ENCODE measurements at regions not wholly inside any gene's neighbourhood (a gene's known extent, or its start where the extent isn't known, plus 50 kb on each side); places are given as distances from the start of the nearest gene placed in this dataset.
"Not testable (repeated sequence)": the region's sequence is repeated elsewhere in the genome, so short reads cannot be mapped to it uniquely, and the experiment has no call there.

DNA sequence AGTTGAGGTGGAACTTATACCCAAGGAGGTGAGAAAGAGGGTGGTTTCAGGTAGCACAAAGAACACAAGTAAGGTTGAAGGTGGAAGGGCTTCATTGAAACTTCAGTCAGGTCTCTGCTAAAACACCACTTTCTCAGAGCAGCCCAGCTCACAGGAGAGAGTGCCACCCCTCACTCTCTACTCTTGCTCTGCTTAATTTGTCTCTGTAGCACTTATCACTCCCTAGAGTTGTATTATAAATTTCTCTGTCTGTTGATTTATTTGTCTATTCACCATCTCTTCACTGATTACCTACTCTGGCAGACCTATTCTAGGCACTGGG lies 353.8 kb upstream of the CNR1 start:
- H3K36me3 Mint-ChIP-seq (ENCODE audit: low read depth) = no peaks in the 10 kb centered on the region
- no peak for DNase-seq
- H3K4me3 Mint-ChIP-seq = no peak overlapping the region
- H3K27ac Mint-ChIP-seq = no peak overlapping the region
- peaks cover 5% of the 10 kb centered on the region for H3K9me3 Mint-ChIP-seq
- intact Hi-C loops (cut with micrococcal nuclease) = no loop called here
- no peaks in the 10 kb centered on the region for H3K4me1 Mint-ChIP-seq
- no peaks in the 10 kb centered on the region for H3K27me3 Mint-ChIP-seq

DNA sequence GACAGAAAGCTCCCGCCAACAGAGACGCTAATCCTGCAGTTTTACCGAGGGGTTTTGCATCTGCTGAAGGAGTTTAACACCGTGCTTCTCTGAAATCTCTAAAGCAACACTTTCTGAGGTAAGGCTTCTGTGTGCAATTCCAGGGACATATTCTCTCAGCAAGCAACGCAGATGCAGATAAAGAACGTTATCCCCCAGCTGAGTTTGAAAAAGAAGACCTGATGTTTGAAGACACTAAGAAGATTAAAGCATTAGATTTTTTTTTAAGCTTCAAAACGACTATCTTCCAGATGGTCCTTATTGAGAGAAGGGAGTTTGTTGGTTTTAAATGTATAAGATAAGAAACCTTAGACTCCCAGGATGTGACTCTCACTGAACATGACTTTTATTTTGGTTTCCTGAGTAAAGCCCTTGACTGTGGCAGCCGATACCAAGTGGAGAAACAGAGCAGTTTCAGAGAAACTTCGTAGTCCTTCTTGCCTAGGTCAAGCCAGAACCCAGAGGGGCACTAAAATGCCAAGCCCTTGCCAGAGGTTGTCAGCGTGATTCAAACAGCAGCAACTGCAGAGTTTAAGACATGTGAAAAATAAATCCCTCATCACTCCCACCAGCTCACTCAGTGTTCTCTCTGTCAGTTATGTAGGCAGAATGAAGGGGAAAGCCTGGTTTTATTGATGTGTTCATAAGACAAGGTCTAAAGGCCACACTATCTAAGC lies 353.3 kb upstream of the CNR1 start:
- DNase-seq = no peak
- H3K9me3 Mint-ChIP-seq = peaks cover under 1% of the 10 kb centered on the region
- no peaks in the 10 kb centered on the region for H3K4me1 Mint-ChIP-seq
- H3K36me3 Mint-ChIP-seq (ENCODE audit: low read depth) = no peaks in the 10 kb centered on the region
- intact Hi-C loops (cut with micrococcal nuclease) = no loop called here
- no peaks in the 10 kb centered on the region for H3K27me3 Mint-ChIP-seq
- H3K27ac Mint-ChIP-seq = no peak overlapping the region
- no peak overlapping the region for H3K4me3 Mint-ChIP-seq

DNA sequence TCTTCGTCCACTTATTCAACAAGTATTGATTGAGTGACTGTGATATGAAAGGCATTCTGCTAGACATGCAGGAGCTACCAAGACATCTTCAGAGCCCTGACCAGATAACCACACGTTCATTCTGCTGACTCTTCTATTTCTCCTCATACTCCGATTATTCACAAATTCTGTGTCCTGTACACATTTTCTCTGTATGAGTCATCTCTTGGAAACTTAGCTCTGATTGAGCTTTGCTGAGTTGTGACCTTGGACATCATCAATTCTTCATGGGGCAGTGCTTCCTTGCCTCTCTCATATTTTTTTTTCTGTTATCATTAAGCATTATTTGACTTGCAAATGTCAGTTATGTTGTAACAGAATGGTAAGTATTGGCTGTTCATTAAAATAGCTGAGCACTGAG lies 351.6 kb upstream of the CNR1 start:
- no peaks in the 10 kb centered on the region for H3K4me1 Mint-ChIP-seq
- no peak for DNase-seq
- H3K27ac Mint-ChIP-seq = no peak overlapping the region
- H3K4me3 Mint-ChIP-seq = no peak overlapping the region
- no peaks in the 10 kb centered on the region for H3K9me3 Mint-ChIP-seq
- no peaks in the 10 kb centered on the region for H3K27me3 Mint-ChIP-seq
- intact Hi-C loops (cut with micrococcal nuclease) = no loop called here
- no peaks in the 10 kb centered on the region for H3K36me3 Mint-ChIP-seq (ENCODE audit: low read depth)

DNA sequence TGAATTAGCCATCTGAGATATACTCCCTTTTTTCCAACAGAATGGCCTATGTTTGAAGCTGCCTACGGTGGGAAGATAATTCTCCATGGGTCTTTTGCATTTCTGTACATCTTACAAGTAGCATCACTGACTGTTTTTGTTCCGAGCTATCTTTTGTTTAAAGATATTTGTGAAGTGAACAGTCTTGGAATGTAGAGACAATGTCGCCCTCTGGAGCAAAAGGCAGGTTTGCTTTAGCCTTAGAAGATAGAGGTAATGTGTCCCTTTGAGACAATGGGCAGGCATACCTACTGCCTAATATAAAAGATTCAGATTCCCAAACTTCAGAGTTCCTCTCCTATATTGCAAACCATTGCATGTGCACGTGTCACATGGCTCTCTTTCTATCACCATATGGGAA lies 347.8 kb upstream of the CNR1 start:
- Mint-ChIP-seq H3K4me3 (no peak overlapping the region), H3K9me3 (peaks cover 2% of the 10 kb centered on the region), H3K27me3 (no peaks in the 10 kb centered on the region), H3K4me1 (no peaks in the 10 kb centered on the region), H3K36me3 (ENCODE audit: low read depth) (no peaks in the 10 kb centered on the region), H3K27ac (no peak overlapping the region)
- intact Hi-C loops (cut with micrococcal nuclease) = no loop called here
- DNase-seq = peak; percentile 20

DNA sequence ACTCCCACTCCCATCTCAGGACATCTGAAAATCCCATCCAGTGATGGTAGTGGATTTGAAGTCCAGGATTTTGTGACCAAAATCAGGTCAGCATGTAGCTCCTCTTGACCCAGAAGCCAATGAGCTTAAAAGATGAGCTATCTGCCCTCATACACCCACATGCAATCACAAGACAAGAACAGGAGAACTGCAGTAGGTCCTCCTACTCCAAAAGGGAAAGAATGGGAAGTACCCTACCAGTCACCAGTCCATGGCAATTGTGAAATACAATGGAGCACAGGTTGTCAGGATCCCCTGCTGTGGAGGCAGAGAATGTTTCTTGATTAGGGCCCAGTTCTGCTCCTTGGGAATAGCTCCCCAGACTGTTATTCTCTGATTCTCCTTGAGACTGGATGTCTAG lies 347.3 kb upstream of the CNR1 start:
- Mint-ChIP-seq H3K36me3 (ENCODE audit: low read depth) (no peaks in the 10 kb centered on the region), H3K27me3 (no peaks in the 10 kb centered on the region), H3K9me3 (peaks cover 4% of the 10 kb centered on the region), H3K4me1 (no peaks in the 10 kb centered on the region), H3K4me3 (no peak overlapping the region), H3K27ac (no peak overlapping the region)
- intact Hi-C loops (cut with micrococcal nuclease) = no loop called here
- peak; percentile 45 for DNase-seq

DNA sequence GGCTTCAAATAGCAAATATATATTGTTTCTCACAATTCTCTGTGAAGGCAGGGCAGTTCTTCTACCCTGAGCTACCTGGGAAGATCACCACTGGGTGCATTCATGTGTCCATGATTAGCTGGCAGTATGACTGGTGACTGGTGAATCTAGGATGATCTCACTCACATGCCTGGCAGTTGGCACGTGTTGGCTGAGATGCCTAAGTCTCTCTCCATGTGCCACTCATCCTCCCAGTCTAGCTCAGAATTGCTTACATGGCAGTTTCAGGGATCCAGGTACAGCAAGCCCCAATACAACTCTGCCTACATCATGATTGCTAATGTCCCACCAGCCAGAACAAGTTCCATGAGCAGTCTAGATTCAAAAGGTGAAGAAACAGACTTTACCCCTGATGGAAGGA lies 346.8 kb upstream of the CNR1 start:
- intact Hi-C loops (cut with micrococcal nuclease) = no loop called here
- Mint-ChIP-seq H3K4me1 (no peaks in the 10 kb centered on the region), H3K36me3 (ENCODE audit: low read depth) (no peaks in the 10 kb centered on the region), H3K27me3 (no peaks in the 10 kb centered on the region), H3K27ac (no peak overlapping the region), H3K4me3 (no peak overlapping the region), H3K9me3 (peaks cover 4% of the 10 kb centered on the region)
- DNase-seq = peak; percentile 18

DNA sequence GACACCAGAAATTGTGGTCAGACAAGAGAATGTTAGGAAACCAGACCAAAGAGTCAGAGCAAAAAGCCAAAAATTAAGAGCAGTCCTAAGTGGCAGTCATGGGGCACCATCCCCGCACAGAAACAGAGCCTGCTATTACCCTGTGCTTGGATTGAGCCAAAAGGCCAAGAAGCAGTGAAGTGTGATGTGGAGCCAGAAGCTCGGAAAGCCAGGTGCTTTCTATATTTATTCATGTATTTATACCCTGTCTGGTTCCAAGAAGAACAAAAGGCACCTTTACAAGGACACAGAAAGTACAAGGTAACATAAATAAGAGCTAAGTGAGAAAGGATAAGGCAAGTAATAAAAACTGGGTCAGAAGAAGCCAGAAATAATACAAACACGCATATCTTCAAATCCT lies 336.2 kb upstream of the CNR1 start:
- Mint-ChIP-seq H3K36me3 (ENCODE audit: low read depth) (no peaks in the 10 kb centered on the region), H3K9me3 (no peaks in the 10 kb centered on the region), H3K27me3 (no peaks in the 10 kb centered on the region), H3K4me1 (no peaks in the 10 kb centered on the region), H3K4me3 (no peak overlapping the region), H3K27ac (no peak overlapping the region)
- peak; percentile 2 for DNase-seq
- intact Hi-C loops (cut with micrococcal nuclease) = no loop called here

DNA sequence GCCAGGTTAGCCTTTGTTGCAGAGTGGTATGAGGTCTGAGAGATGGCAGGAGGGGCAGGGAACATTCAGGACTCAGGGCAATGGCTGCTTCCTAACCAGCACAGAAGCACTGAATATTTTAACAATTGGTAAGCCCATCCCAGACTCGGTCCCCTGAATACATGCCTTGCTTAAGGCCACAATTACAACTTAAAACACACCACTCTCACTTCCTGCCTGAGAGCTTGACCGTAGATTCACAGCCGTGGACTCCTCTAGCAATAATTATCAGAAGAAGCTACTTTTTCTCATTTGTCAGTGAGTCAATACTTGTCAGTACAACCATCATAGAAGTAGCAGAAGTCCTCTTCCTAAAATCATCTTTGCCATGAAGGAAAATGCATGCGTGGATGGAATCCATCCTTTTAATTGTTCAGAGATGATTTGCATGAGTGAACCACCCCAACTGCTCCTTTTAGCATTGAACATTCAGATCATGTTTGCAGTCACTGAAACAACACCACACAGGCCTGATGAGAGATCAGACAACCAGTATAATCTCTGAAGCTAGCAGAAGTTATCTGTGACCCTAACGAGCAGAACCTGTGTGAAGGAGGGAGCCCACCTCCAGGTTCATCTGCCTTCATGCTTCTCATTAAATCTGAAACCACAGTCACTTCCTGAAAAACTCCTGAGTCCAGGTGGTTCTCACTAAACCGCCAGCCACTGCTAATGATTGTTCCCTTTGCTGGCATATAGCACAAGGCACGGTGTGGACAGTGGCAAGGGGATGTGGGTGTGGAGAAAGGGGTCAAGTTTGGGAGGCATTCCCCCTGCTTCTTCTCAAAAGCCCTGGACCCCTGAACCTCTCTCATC lies 333.9 kb upstream of the CNR1 start:
- intact Hi-C loops (cut with micrococcal nuclease) = no loop called here
- no peaks in the 10 kb centered on the region for H3K27me3 Mint-ChIP-seq
- H3K4me3 Mint-ChIP-seq = no peak overlapping the region
- H3K36me3 Mint-ChIP-seq (ENCODE audit: low read depth) = no peaks in the 10 kb centered on the region
- H3K9me3 Mint-ChIP-seq = no peaks in the 10 kb centered on the region
- no peak overlapping the region for H3K27ac Mint-ChIP-seq
- no peaks in the 10 kb centered on the region for H3K4me1 Mint-ChIP-seq
- DNase-seq = no peak

DNA sequence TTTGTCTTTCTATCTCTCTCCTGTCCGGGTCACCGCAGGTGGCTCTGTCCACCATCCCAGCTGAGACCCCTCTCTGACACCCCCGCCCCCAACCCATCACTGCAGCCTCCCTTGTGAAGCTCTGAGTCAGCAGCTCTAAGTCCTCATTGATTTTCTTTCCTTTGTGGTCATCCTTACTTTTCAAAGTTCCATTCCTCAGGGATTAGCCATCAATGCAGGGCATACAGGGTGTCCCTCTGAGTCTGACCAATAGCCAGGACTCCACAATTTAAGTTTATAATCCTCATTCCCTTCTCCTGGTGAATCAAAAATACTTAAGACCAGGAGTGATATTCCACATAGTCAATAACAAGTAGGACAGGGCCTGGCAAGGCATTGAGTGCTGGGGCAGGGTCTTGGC lies 333.3 kb upstream of the CNR1 start:
- H3K27ac Mint-ChIP-seq = no peak overlapping the region
- H3K4me1 Mint-ChIP-seq = no peaks in the 10 kb centered on the region
- H3K27me3 Mint-ChIP-seq = no peaks in the 10 kb centered on the region
- peak; percentile 11 for DNase-seq
- intact Hi-C loops (cut with micrococcal nuclease) = no loop called here
- H3K4me3 Mint-ChIP-seq = no peak overlapping the region
- H3K9me3 Mint-ChIP-seq = no peaks in the 10 kb centered on the region
- H3K36me3 Mint-ChIP-seq (ENCODE audit: low read depth) = no peaks in the 10 kb centered on the region

DNA sequence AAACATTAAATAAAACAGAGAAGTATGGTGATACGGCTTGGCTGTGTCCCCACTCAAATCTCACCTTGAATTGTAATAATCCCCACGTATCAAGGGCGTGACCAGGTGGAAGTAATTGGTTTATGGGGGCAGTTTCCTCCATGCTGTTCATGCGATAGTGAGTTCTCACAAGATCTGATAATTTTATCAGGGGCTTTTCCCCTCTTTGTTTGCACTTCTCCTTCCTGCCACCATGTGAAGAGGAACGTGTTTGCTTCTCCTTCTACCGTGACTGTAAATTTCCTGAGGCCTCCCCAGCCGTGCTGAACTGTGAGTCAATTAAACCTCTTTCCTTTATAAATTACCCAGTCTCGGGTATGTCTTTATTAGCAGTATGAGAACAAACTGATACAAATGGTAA lies 331.3 kb upstream of the CNR1 start:
- H3K27ac Mint-ChIP-seq = not testable (repeated sequence)

DNA sequence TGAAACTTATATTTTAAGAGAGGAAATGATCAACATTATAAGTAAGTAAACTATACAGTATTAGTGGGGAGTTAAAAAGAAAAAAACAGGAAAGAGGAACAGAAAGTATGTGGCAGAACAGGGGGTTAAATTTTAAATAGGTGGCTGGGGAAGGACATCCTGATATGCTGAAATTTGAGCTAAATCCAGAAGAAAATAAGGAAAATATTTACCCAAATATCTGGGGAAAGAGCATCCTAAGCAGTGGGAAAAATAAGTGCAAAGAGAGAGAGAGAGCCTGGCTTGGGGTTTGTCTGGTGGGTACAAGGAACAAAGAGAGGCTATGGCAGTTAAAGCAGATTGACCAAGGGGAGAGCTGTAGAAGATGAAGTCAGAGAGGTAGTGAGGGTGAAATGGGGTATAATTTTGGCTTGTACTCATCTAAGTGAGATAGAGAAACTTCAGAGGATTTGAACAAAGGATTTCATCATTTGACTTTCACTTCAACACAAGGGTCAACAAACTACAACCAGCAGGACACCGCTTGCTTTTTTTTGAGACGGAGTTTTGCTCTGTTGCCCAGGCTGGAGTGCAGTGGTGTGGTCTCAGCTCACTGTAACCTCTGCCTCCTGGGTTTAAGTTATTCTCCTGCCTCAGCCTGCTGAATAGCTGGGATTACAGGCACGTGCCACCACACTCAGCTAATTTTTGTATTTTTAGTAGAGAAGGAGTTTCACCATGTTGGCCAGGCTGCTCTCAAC lies 328.4 kb upstream of the CNR1 start:
- intact Hi-C loops (cut with micrococcal nuclease) = no loop called here
- no peak overlapping the region for H3K4me3 Mint-ChIP-seq
- H3K36me3 Mint-ChIP-seq (ENCODE audit: low read depth) = no peaks in the 10 kb centered on the region
- peaks cover 2% of the 10 kb centered on the region for H3K27me3 Mint-ChIP-seq
- no peak overlapping the region for H3K27ac Mint-ChIP-seq
- peak; percentile 11 for DNase-seq
- H3K4me1 Mint-ChIP-seq = no peaks in the 10 kb centered on the region
- H3K9me3 Mint-ChIP-seq = no peaks in the 10 kb centered on the region

More for the DNA sequence above, 331.3 kb upstream of the CNR1 start:
- DNase-seq = peak; percentile 17
- H3K36me3 Mint-ChIP-seq (ENCODE audit: low read depth); H3K4me3 Mint-ChIP-seq; H3K4me1 Mint-ChIP-seq; intact Hi-C loops (cut with micrococcal nuclease); H3K9me3 Mint-ChIP-seq; H3K27me3 Mint-ChIP-seq: not testable (repeated sequence)

DNA sequence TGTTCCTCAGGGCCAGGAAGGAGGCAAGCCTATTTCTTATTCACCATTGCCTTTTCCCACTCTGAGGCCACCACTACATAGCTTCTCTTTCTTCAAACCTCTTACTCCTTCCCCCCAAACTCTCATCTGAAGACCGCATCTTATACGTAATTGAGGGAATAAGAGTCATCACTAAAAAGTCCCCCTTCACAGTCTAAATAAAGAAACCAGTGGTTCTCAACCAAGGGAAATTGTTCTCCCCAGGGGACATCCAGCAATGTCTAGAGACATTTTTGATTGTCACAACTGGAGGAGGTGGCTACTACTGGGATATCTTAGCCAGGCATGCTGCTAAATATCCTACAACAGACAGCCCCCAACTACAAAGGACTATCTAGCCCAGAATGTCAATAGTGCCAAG lies 327.6 kb upstream of the CNR1 start:
- Mint-ChIP-seq H3K4me1 (no peaks in the 10 kb centered on the region), H3K36me3 (ENCODE audit: low read depth) (no peaks in the 10 kb centered on the region), H3K27ac (no peak overlapping the region), H3K9me3 (no peaks in the 10 kb centered on the region), H3K27me3 (peaks cover 2% of the 10 kb centered on the region), H3K4me3 (no peak overlapping the region)
- intact Hi-C loops (cut with micrococcal nuclease) = no loop called here
- peak; percentile 9 for DNase-seq

DNA sequence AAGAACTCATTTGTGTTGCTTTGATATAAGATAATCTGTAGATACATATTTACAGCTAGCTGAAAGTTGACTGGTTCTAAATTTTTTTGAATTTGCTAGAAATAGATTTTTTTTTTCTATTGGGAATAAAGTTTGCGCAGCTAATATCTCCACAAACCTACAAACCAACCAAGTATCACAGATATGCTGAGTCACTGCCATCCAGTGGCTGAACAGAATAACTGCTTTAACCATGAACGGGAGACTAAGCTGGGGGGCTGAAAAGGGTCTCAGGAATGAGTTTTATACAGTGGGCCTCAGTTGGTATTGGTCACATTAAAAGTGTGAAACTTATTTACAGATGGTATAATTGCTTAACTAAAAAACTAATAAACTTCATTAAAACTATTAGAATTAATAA lies 326.7 kb upstream of the CNR1 start:
- no peak overlapping the region for H3K4me3 Mint-ChIP-seq
- H3K27me3 Mint-ChIP-seq = peaks cover 2% of the 10 kb centered on the region
- H3K9me3 Mint-ChIP-seq = no peaks in the 10 kb centered on the region
- H3K27ac Mint-ChIP-seq = no peak overlapping the region
- H3K36me3 Mint-ChIP-seq (ENCODE audit: low read depth) = no peaks in the 10 kb centered on the region
- intact Hi-C loops (cut with micrococcal nuclease) = no loop called here
- DNase-seq = no peak
- no peaks in the 10 kb centered on the region for H3K4me1 Mint-ChIP-seq

DNA sequence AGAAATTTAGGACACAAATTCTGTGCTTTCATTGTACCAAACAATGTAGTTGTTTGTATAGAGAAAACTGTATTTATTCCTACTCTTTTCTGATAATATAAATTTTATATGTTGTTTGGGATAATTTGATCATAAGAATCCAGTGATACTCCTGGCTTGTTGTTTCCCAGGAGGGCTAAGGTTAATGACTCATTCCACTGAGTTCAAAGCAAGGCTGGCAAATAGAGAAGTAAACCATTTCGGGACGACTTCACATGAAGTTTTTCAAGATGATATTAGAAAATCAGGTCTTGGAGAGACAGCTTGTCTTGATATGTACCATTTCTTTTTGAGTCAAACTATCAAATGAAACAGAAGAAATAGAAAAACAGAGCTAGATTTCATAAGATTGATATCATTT lies 326.1 kb upstream of the CNR1 start:
- H3K27ac Mint-ChIP-seq = no peak overlapping the region
- peaks cover 2% of the 10 kb centered on the region for H3K27me3 Mint-ChIP-seq
- H3K4me3 Mint-ChIP-seq = no peak overlapping the region
- no peak for DNase-seq
- no peaks in the 10 kb centered on the region for H3K9me3 Mint-ChIP-seq
- no peaks in the 10 kb centered on the region for H3K36me3 Mint-ChIP-seq (ENCODE audit: low read depth)
- H3K4me1 Mint-ChIP-seq = no peaks in the 10 kb centered on the region
- intact Hi-C loops (cut with micrococcal nuclease) = no loop called here

Measured in activated CD4-positive, alpha-beta T cell treated with anti-CD3 and anti-CD28 coated beads, Interleukin-2, amount 10 ng/mL, durations not matched to agents 24 days and 14 days (primary cell).